Testis (tissue), 2 donors: ENCODE measurements at regions not wholly inside any gene's neighbourhood (a gene's known extent, or its start where the extent isn't known, plus 50 kb on each side); places are given as distances from the start of the nearest gene placed in this dataset.

Source experiments
- DNase-seq: peaks from one replicate; pipeline ENCODE4 v3.0.0-alpha.2; 2019
- H3K27ac ChIP-seq, 2 donors: fragments of 200-600 bp; sonication (generic); one replicate each; pipeline ENCODE4 v1.5.1; 2019
- H3K27me3 ChIP-seq: fragments of 200-600 bp; sonication (generic); one replicate; pipeline ENCODE4 v1.5.1; 2019
- H3K36me3 ChIP-seq: fragments of 200-600 bp; sonication (generic); one replicate; pipeline ENCODE4 v1.5.1; 2017; ENCODE audit warnings: low read depth; ENCODE audit errors: missing control alignments
- H3K4me1 ChIP-seq: fragments of 200-600 bp; sonication (generic); one replicate; pipeline ENCODE4 v1.5.1; 2019
- H3K4me3 ChIP-seq, 2 donors: fragments of 200-600 bp; sonication (generic); one replicate each; pipeline ENCODE4 v1.5.1; 2017 to 2019
- H3K9me3 ChIP-seq: fragments of 200-600 bp; sonication (generic); one replicate; pipeline ENCODE4 v1.5.1; 2017
- POLR2A ChIP-seq: fragments of 450-650 bp; IDR thresholded peaks from one replicate; pipeline ENCODE4 v1.6.1; 2017; ENCODE audit warnings: antibody characterized with exemption, mild to moderate bottlenecking, moderate library complexity
- WGBS, 2 donors: methylation state at CpG; one replicate each; pipeline ENCODE4 v1.1.5; 2018; 5-methylcytosine and 5-hydroxymethylcytosine counted together
- intact Hi-C: fragments of 100-400 bp; cut with DNase I; formaldehyde crosslinking; loops from one replicate; pipeline ENCODE4 v1.15.1; 2023; ENCODE audit warnings: low total_unique reads
- TF ChIP-seq, protein P1 (sequence below), 3 experiments: fragments of 450-650 bp in 2 of 3; fragments of 200-600 bp in 1 of 3; sonication (generic) in 1 of 3; IDR thresholded peaks; one replicate each; pipeline ENCODE4 v1.5.1; 2016 to 2019; ENCODE audit warnings: antibody characterized with exemption in 3 of 3, mild to moderate bottlenecking in 2 of 3, moderate library complexity in 1 of 3

GRCh38 chr9:85349046-85349445 is 392.7 kb downstream of the AGTPBP1 start:
- intact Hi-C loops: no loop called here
- WGBS, 2 donors: 88 to 93% methylated on average over 6 of the region's 6 CpGs
- no peaks in the 10 kb centered on the region for H3K36me3 ChIP-seq

DNA sequence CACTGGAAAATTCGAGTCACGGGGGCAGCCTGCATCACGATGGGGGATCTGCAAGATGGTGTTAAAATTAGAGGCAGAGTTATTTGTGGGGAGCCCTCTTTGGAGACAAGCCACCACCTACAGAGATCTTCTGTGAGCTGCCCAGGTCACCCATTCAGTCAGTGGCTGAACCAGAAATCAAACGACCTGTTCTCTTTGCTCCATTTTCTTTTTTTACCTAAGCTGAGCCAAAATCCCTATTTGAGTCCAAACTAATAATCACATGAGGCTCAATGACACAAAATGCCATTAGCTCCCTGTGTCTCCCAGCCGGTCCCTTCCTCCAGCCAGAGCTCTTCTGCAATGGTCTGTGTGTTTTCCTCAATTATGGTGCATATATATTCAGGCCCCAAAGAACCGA is 394.2 kb downstream of the AGTPBP1 start:
- Histone ChIP-seq H3K36me3 (no peaks in the 10 kb centered on the region), H3K4me3 (no peak overlapping the region), H3K4me1 (no peaks in the 10 kb centered on the region), H3K27ac (no peak overlapping the region), H3K9me3 (no peaks in the 10 kb centered on the region), H3K27me3 (no peaks in the 10 kb centered on the region)
- TF ChIP-seq POLR2A: no peak
- TF ChIP-seq, protein P1, sequence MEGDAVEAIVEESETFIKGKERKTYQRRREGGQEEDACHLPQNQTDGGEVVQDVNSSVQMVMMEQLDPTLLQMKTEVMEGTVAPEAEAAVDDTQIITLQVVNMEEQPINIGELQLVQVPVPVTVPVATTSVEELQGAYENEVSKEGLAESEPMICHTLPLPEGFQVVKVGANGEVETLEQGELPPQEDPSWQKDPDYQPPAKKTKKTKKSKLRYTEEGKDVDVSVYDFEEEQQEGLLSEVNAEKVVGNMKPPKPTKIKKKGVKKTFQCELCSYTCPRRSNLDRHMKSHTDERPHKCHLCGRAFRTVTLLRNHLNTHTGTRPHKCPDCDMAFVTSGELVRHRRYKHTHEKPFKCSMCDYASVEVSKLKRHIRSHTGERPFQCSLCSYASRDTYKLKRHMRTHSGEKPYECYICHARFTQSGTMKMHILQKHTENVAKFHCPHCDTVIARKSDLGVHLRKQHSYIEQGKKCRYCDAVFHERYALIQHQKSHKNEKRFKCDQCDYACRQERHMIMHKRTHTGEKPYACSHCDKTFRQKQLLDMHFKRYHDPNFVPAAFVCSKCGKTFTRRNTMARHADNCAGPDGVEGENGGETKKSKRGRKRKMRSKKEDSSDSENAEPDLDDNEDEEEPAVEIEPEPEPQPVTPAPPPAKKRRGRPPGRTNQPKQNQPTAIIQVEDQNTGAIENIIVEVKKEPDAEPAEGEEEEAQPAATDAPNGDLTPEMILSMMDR (IDR thresholded peaks at IDR 0.05): no peak
- no peak for DNase-seq
- intact Hi-C loops: no loop called here
- WGBS, 2 donors: 79 to 81% methylated on average over 5 to 6 of the region's 6 CpGs

More at GRCh38 chr9:85349046-85349445, 392.7 kb downstream of the AGTPBP1 start:
- H3K9me3 ChIP-seq: no peaks in the 10 kb centered on the region
- no peak overlapping the region for H3K4me3 ChIP-seq
- no peak for DNase-seq
- TF ChIP-seq, protein P1 (IDR thresholded peaks at IDR 0.05): no peak
- TF ChIP-seq POLR2A: no peak
- H3K4me1 ChIP-seq: no peaks in the 10 kb centered on the region
- H3K27ac ChIP-seq: no peak overlapping the region
- H3K27me3 ChIP-seq: no peaks in the 10 kb centered on the region

GRCh38 chr9:85344901-85345300 is 396.9 kb downstream of the AGTPBP1 start:
- no peak for DNase-seq

GRCh38 chr9:85339338-85339737 is 402.4 kb downstream of the AGTPBP1 start:
- WGBS, 2 donors: 36 to 44% methylated on average over 2 of the region's 2 CpGs
- Histone ChIP-seq H3K27ac (no peak overlapping the region), H3K4me1 (no peaks in the 10 kb centered on the region), H3K4me3 (no peak overlapping the region), H3K36me3 (no peaks in the 10 kb centered on the region), H3K27me3 (no peaks in the 10 kb centered on the region), H3K9me3 (no peaks in the 10 kb centered on the region)
- intact Hi-C loops: no loop called here
- DNase-seq: no peak
- TF ChIP-seq, protein P1 (IDR thresholded peaks at IDR 0.05): no peak
- no peak for TF ChIP-seq POLR2A

More at GRCh38 chr9:85344901-85345300, 396.9 kb downstream of the AGTPBP1 start:
- H3K27ac ChIP-seq: no peak overlapping the region
- no peaks in the 10 kb centered on the region for H3K27me3 ChIP-seq
- no peaks in the 10 kb centered on the region for H3K4me1 ChIP-seq
- WGBS, 2 donors: 70 to 89% methylated on average over 4 of the region's 4 CpGs
- no peaks in the 10 kb centered on the region for H3K9me3 ChIP-seq
- no peak overlapping the region for H3K4me3 ChIP-seq
- TF ChIP-seq, protein P1 (IDR thresholded peaks at IDR 0.05): no peak
- no peak for TF ChIP-seq POLR2A
- intact Hi-C loops: no loop called here
- no peaks in the 10 kb centered on the region for H3K36me3 ChIP-seq

- Histone ChIP-seq H3K9me3 (no peaks in the 10 kb centered on the region), H3K27me3 (no peaks in the 10 kb centered on the region), H3K27ac (no peak overlapping the region), H3K4me1 (no peaks in the 10 kb centered on the region), H3K4me3 (no peak overlapping the region), H3K36me3 (no peaks in the 10 kb centered on the region)
- intact Hi-C loops: no loop called here
- no peak for DNase-seq
- no peak for TF ChIP-seq POLR2A
- TF ChIP-seq, protein P1 (IDR thresholded peaks at IDR 0.05): no peak
- WGBS, 2 donors: 74 to 80% methylated on average over 2 of the region's 2 CpGs
Measured at GRCh38 chr9:85334228-85334627, 407.5 kb downstream of the AGTPBP1 start.
